OCI-LY1 (cell line): ENCODE measurements at regions not wholly inside any gene's neighbourhood (a gene's known extent, or its start where the extent isn't known, plus 50 kb on each side); places are given as distances from the start of the nearest gene placed in this dataset.

Experiments used
- EZH2 ChIP-seq: fragments of 200-600 bp; sonication (generic), shearing (Covaris generic); IDR thresholded peaks from 2 replicates; pipeline ENCODE4 v1.8.0; 2017; ENCODE audit warnings: borderline replicate concordance, mixed run types, mild to moderate bottlenecking, antibody characterized with exemption, low read length, moderate library complexity, mixed read lengths
- TF ChIP-seq, protein P1 (sequence below): fragments of 200-600 bp; sonication (generic), shearing (Covaris generic); IDR thresholded peaks from 2 replicates; pipeline ENCODE4 v1.5.1; 2017; ENCODE audit warnings: mild to moderate bottlenecking, antibody characterized with exemption, low read length, moderate library complexity, mixed read lengths

- TF ChIP-seq, protein P1, sequence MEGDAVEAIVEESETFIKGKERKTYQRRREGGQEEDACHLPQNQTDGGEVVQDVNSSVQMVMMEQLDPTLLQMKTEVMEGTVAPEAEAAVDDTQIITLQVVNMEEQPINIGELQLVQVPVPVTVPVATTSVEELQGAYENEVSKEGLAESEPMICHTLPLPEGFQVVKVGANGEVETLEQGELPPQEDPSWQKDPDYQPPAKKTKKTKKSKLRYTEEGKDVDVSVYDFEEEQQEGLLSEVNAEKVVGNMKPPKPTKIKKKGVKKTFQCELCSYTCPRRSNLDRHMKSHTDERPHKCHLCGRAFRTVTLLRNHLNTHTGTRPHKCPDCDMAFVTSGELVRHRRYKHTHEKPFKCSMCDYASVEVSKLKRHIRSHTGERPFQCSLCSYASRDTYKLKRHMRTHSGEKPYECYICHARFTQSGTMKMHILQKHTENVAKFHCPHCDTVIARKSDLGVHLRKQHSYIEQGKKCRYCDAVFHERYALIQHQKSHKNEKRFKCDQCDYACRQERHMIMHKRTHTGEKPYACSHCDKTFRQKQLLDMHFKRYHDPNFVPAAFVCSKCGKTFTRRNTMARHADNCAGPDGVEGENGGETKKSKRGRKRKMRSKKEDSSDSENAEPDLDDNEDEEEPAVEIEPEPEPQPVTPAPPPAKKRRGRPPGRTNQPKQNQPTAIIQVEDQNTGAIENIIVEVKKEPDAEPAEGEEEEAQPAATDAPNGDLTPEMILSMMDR: no peak
- no peak for TF ChIP-seq EZH2
These were observed 126.1 kb upstream of the HAND1 start for GRCh38 chr5:154603953-154604679.
